Central memory CD4-positive, alpha-beta T cell (primary cell): ENCODE measurements at regions not wholly inside any gene's neighbourhood (a gene's known extent, or its start where the extent isn't known, plus 50 kb on each side); places are given as distances from the start of the nearest gene placed in this dataset.
A peak's percentile ranks its signal among the peaks of the same experiment; 100 is the strongest.
"Not testable (repeated sequence)": the region's sequence is repeated elsewhere in the genome, so short reads cannot be mapped to it uniquely, and the experiment has no call there.

Experiments used
- DNase-seq: peaks from one replicate; pipeline ENCODE4 v3.0.0; 2022

GRCh38 chr7:157467496-157468212, 130.8 kb downstream of the DNAJB6 start:
- DNase-seq = no peak

- no peak for DNase-seq
These were observed 131.7 kb downstream of the DNAJB6 start for GRCh38 chr7:157468221-157469111.

DNA sequence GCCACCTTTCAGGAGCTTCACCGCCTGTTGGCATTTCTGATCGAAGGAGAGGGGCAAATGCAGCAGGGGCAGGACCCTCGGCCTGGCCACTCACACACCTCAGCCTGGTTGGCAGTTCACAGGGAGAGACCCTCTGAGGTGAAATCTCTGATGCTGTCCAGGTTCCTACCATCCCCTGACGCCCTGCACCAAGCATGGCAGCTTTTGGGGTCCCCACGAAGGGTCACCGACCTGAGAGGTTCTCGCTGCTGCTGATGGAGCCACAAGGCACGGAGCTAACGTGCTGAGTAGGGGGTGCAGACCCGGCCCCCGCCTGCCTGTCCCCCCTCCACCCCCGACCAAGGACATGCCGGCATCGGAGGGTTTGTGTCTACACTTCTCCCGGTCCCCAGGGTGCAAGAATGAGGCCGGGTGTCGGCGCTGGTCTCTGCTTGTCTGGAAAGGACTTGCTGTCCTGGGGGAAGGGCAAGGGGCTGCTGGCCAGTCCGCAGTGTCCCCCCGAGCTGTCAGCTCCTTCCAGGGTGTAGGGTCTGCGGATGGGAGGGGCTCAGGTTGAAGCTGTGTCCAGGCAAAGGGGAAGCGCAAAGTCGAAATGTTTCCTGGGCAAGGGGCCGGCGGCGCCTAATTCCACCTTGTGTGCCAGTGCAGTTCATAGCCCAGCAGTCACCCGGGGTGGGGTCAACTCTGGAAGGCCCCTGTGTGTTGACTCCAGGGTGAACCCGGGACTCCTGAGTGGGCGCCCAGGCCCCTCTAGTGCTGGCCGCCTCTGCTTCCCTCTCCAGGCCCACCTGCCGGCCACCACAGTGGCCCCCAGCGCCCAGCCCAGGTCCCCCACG, 132.6 kb downstream of the DNAJB6 start:
- no peak for DNase-seq

- no peak for DNase-seq
These were observed 133.2 kb downstream of the DNAJB6 start for GRCh38 chr7:157470017-157470322.

GRCh38 chr7:157470701-157471131, 133.9 kb downstream of the DNAJB6 start:
- no peak for DNase-seq

- DNase-seq = peak; percentile 66
These were observed 134.7 kb downstream of the DNAJB6 start for GRCh38 chr7:157471259-157472125.

- no peak for DNase-seq
These were observed 135.7 kb downstream of the DNAJB6 start for GRCh38 chr7:157472311-157473050.

GRCh38 chr7:157473051-157473569, 136.3 kb downstream of the DNAJB6 start:
- no peak for DNase-seq

GRCh38 chr7:157474685-157475084, 137.9 kb downstream of the DNAJB6 start:
- no peak for DNase-seq

GRCh38 chr7:157475095-157475494, 138.3 kb downstream of the DNAJB6 start:
- DNase-seq = no peak

DNA sequence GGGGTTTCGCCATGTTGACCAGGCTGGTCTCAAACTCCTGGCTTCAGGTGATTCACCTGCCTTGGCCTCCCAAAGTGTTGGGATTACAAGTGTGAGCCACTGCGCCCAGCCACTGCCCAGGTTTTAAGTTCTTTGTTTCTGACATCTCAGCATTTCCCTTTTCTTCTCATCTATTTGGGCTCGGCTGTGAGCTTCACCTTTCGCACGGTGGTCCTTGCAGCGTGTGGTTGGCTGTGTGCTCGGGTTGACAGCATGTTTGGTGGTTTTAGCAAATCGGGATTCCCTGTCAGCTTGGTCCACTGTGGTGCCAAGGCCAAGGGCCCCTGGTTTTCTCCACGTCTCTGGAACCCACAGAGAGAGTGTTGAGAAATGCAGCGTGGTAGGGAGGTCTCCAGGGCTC, 138.8 kb downstream of the DNAJB6 start:
- no peak for DNase-seq

DNA sequence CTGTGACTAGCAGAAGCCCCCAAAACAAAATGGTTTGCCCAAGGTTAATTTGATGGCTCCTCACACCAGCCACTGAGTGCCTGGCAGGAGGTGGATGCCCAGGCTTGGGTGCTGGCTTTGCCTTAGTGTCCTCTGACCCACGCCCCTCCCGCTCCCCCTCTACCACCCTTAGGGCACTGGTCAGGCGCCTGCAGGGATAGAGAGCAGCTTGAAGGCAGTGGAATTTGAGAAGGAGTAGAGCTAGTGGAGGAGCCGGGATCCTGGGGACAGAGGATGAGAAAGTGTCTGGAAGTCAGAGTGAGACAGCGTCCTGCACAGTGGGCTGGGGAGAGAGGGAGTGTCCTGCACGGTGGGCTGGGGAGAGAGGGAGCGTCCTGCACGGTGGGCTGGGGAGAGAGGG, 139.4 kb downstream of the DNAJB6 start:
- no peak for DNase-seq

- DNase-seq = no peak
These were observed 140.1 kb downstream of the DNAJB6 start for GRCh38 chr7:157476654-157477549.

DNA sequence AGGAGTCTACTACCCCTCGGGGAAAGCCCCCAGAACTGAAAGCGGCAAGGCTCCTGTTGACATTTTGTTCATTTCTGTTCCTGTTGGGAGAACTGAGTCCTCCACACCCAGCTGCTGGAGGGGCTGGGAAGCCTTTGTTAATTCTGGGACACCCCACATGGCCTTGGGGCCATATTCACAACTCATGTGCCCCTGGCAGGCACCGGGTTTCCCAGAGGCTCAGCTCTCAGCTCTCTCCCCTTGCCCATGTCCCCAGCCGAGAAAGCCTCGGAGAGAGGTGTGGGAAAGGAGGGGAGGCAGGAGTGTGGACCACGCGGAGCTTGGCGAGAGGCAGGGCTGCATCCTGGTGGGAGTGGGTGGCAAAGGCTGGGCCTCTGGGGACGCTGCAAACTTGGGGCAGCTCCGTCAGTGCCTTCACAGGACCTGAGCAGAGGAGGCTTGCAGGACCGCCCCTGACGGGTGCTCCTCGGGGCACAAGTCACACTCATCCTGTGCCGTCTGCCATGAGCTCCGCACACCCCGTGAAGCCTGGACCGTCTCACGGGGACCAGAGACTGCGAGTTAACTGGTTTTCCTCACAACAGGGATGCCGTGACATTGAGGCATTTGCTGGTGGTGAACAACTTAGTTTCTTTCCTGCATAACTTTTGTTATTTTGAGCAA, 140.9 kb downstream of the DNAJB6 start:
- DNase-seq = peak; percentile 20

- DNase-seq = not testable (repeated sequence)
These were observed 141.8 kb downstream of the DNAJB6 start for GRCh38 chr7:157478611-157479010.

- DNase-seq = no peak
These were observed 142.5 kb downstream of the DNAJB6 start for GRCh38 chr7:157479326-157479725.

DNA sequence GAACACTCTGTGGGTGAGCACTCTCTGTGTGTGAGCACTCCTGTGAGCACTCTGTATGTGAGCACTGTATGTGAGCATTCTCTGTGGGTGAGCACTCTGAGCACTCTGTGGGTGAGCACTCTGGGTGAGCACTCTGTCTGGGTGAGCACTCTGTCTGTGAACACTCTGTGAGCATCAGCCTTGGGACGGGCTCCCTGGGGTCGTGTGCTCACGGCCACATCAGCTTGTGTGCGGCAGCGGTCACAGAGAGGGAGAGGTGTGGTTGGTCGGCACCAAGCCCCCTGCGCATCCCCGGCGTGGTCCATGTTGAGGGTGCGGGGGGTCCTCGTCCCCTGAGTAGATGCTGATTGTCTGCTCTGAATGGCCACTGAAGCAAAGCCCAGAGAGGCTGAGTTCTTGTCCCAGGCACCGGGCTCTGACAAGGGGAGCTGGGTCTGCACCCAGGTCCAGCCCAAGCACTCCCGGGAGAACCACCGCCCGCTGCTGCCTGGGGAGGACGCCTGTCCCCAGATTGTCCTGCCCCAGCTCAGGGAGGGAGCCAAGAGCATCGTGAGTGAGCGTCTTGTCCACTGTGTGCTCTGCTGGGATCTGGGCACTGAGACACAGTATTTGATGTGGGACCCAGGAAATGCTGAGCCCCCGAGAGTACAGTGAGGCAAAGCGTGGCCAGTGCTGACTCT, 143.7 kb downstream of the DNAJB6 start:
- DNase-seq = no peak

DNA sequence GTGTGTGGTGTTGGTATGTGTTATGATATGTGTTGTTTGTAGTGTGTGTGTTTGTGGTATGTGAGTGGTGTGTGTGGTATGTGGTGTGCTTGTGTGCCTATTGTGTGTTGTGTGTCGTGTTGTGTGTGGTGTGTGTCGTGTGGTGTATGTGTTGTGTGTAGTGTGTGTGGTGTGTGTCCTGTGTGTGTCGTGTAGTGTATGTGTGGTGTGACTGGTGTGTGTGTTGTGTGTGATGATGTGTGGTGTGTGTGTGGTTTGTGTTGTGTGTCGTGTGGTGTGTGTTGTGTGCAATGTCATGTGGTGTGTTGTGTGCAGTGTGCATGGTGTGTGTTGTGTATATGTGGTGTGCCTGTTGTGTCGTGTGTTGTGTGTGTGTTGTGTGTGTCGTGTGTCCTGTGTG, 144.6 kb downstream of the DNAJB6 start:
- DNase-seq = no peak

DNA sequence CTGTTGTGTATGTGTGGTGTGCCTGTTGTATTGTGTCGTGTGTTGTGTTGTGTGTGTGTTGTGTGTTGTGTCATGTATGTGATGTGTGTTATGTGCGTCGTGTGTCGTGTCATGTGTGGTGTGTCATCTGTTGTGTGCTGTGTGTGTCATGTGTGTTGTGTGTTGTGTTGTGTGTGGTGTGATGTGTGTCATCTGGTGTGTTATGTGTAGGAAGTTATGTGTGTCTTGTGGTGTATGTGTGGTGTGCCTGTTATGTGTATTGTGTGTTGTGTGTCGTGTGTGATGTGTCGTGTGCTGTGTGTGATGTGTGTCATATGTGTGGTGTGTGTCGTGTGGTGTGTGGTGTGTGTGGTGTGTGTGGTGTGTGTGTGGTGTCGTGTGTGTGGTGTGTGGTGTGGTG, 145.2 kb downstream of the DNAJB6 start:
- DNase-seq = no peak
